ENCODE measurements at regions not wholly inside any gene's neighbourhood (a gene's known extent, or its start where the extent isn't known, plus 50 kb on each side); places are given as distances from the start of the nearest gene placed in this dataset.

- intact Hi-C loops (cut with micrococcal nuclease), result no loop called here
- Histone ChIP-seq H3K9ac (ENCODE audit: low read length) (no peak overlapping the region), H3K4me3 (ENCODE audit: control extremely low read depth in 1 of 5, extremely low read depth in 1 of 5, insufficient read depth in 1 of 5, low read depth in 2 of 5, low read length in 4 of 5) (no peak overlapping the region), H3K4me2 (replicated peaks; ENCODE audit: low read depth, low read length, poor library complexity, severe bottlenecking) (no peak overlapping the region), H3K27ac (ENCODE audit: low read length in 2 of 2) (no peak overlapping the region), H3K4me1 (ENCODE audit: control insufficient read depth in 2 of 2, insufficient read depth in 2 of 2, low read length in 2 of 2) (no peaks in the 10 kb centered on the region), H3K27me3 (replicated peaks in 1 of 4; ENCODE audit: control extremely low read depth in 1 of 4, control insufficient read depth in 3 of 4, insufficient read depth in 4 of 4, low read length in 3 of 4) (no peaks in the 10 kb centered on the region), H4K20me1 (ENCODE audit: control insufficient read depth, insufficient read depth, low read length, poor library complexity, severe bottlenecking) (no peaks in the 10 kb centered on the region), H3K36me3 (replicated peaks in 1 of 2; ENCODE audit: control extremely low read depth in 1 of 2, control insufficient read depth in 1 of 2, extremely low read depth in 1 of 2, insufficient read depth in 2 of 2, low read length in 1 of 2) (no peaks in the 10 kb centered on the region), H3K9me3 (ENCODE audit: control extremely low read depth in 1 of 3, control insufficient read depth in 2 of 3, insufficient read depth in 1 of 3, low read length in 2 of 3) (peaks cover 6 to 22% (median 18%) of the 10 kb centered on the region in 3 donors), H2AFZ (ENCODE audit: insufficient read depth, low read depth, low read length, poor library complexity, severe bottlenecking) (no peak overlapping the region), H3K79me2 (ENCODE audit: control insufficient read depth, insufficient read depth, low read length) (no peaks in the 10 kb centered on the region)
- peaks cover 3% of the 10 kb centered on the region for H3K4me1 Mint-ChIP-seq
- no peak overlapping the region for H3K27ac Mint-ChIP-seq
- DNase-seq, result no peak
- no peak for TF ChIP-seq EZH2 (IDR thresholded peaks at IDR 0.05; ENCODE audit: borderline replicate concordance, insufficient read depth, low read depth, low read length, poor library complexity, severe bottlenecking)
- TF ChIP-seq, protein P1, sequence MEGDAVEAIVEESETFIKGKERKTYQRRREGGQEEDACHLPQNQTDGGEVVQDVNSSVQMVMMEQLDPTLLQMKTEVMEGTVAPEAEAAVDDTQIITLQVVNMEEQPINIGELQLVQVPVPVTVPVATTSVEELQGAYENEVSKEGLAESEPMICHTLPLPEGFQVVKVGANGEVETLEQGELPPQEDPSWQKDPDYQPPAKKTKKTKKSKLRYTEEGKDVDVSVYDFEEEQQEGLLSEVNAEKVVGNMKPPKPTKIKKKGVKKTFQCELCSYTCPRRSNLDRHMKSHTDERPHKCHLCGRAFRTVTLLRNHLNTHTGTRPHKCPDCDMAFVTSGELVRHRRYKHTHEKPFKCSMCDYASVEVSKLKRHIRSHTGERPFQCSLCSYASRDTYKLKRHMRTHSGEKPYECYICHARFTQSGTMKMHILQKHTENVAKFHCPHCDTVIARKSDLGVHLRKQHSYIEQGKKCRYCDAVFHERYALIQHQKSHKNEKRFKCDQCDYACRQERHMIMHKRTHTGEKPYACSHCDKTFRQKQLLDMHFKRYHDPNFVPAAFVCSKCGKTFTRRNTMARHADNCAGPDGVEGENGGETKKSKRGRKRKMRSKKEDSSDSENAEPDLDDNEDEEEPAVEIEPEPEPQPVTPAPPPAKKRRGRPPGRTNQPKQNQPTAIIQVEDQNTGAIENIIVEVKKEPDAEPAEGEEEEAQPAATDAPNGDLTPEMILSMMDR (IDR thresholded peaks at IDR 0.05), result no peak
- H3K27me3 Mint-ChIP-seq, result no peaks in the 10 kb centered on the region
- no peak for ATAC-seq (ENCODE audit: low read depth)
- peaks cover 25% of the 10 kb centered on the region for H3K9me3 Mint-ChIP-seq (ENCODE audit: insufficient read depth)
- ChIA-PET CTCF (no interaction called here), POLR2A (no interaction called here)
- no peak overlapping the region for H3K4me3 Mint-ChIP-seq
These were observed 161.7 kb upstream of the TPK1 start for GRCh38 chr7:144997512-144997911.

DNA sequence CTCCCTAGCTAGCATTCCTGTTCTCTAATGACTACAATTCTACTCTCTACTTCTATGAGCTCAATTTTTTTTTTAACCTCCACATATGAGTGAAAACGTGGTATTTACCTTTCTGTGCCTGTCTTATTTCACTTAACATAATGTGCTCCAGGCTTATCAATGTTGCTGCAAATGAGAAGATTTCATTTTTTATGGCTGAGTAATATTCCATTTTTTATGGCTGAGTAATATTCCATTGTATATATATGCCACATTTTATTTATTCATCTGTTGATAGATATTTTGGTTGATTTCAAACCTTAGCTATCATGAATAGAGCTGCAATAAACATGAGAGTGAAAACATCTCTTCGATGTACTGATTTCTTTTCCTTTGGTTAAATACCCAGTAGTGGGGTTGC, 159.6 kb upstream of the TPK1 start:
- Mint-ChIP-seq H3K9me3 (ENCODE audit: insufficient read depth) (peaks cover 21% of the 10 kb centered on the region), H3K4me3 (no peak overlapping the region), H3K27me3 (no peaks in the 10 kb centered on the region), H3K27ac (no peak overlapping the region), H3K4me1 (peaks cover 3% of the 10 kb centered on the region)
- no CpG with 5 or more reads among the region's 2 CpGs for WGBS (ENCODE audit: insufficient coverage)
- H3K27me3 ChIP-seq (replicated peaks in 1 of 4; ENCODE audit: control extremely low read depth in 1 of 4, control insufficient read depth in 3 of 4, insufficient read depth in 4 of 4, low read length in 3 of 4), result no peaks in the 10 kb centered on the region
- H3K36me3 ChIP-seq (replicated peaks in 1 of 2; ENCODE audit: control extremely low read depth in 1 of 2, control insufficient read depth in 1 of 2, extremely low read depth in 1 of 2, insufficient read depth in 2 of 2, low read length in 1 of 2), result no peaks in the 10 kb centered on the region
- no peak overlapping the region for H3K4me3 ChIP-seq (ENCODE audit: control extremely low read depth in 1 of 5, extremely low read depth in 1 of 5, insufficient read depth in 1 of 5, low read depth in 2 of 5, low read length in 4 of 5)
- no peak for ATAC-seq (ENCODE audit: low read depth)
- no peak overlapping the region for H3K9ac ChIP-seq (ENCODE audit: low read length)
- POLR2A ChIA-PET, result no interaction called here
- H3K9me3 ChIP-seq (ENCODE audit: control extremely low read depth in 1 of 3, control insufficient read depth in 2 of 3, insufficient read depth in 1 of 3, low read length in 2 of 3), result peaks cover 4 to 19% (median 6%) of the 10 kb centered on the region in 3 donors
- no peak overlapping the region for H3K4me2 ChIP-seq (replicated peaks; ENCODE audit: low read depth, low read length, poor library complexity, severe bottlenecking)
- H3K79me2 ChIP-seq (ENCODE audit: control insufficient read depth, insufficient read depth, low read length), result no peaks in the 10 kb centered on the region
- no peaks in the 10 kb centered on the region for H3K4me1 ChIP-seq (ENCODE audit: control insufficient read depth in 2 of 2, insufficient read depth in 2 of 2, low read length in 2 of 2)
- intact Hi-C loops (cut with micrococcal nuclease), result no loop called here
- TF ChIP-seq EZH2 (IDR thresholded peaks at IDR 0.05; ENCODE audit: borderline replicate concordance, insufficient read depth, low read depth, low read length, poor library complexity, severe bottlenecking), result no peak
- TF ChIP-seq, protein P1 (IDR thresholded peaks at IDR 0.05), result no peak
- H2AFZ ChIP-seq (ENCODE audit: insufficient read depth, low read depth, low read length, poor library complexity, severe bottlenecking), result no peak overlapping the region
- no peak overlapping the region for H3K27ac ChIP-seq (ENCODE audit: low read length in 2 of 2)
- CTCF ChIA-PET, result no interaction called here
- DNase-seq, result no peak
- no peaks in the 10 kb centered on the region for H4K20me1 ChIP-seq (ENCODE audit: control insufficient read depth, insufficient read depth, low read length, poor library complexity, severe bottlenecking)
